ENCODE measurements at regions not wholly inside any gene's neighbourhood (a gene's known extent, or its start where the extent isn't known, plus 50 kb on each side); places are given as distances from the start of the nearest gene placed in this dataset.
"Not testable (repeated sequence)": the region's sequence is repeated elsewhere in the genome, so short reads cannot be mapped to it uniquely, and the experiment has no call there.

- DNase-seq (ENCODE audit: low read depth): no peak
- no peak overlapping the region for H3K4me3 ChIP-seq (ENCODE audit: low read depth, low read length)
Measured at GRCh38 chr16:14002416-14002990, 68.6 kb upstream of the MRTFB start.

- peak overlapping the region; percentile 31 for H3K4me3 ChIP-seq (ENCODE audit: low read depth, low read length)
- DNase-seq (ENCODE audit: low read depth): peak; percentile 58
Measured at GRCh38 chr16:14003074-14003570, 68.0 kb upstream of the MRTFB start.

DNA sequence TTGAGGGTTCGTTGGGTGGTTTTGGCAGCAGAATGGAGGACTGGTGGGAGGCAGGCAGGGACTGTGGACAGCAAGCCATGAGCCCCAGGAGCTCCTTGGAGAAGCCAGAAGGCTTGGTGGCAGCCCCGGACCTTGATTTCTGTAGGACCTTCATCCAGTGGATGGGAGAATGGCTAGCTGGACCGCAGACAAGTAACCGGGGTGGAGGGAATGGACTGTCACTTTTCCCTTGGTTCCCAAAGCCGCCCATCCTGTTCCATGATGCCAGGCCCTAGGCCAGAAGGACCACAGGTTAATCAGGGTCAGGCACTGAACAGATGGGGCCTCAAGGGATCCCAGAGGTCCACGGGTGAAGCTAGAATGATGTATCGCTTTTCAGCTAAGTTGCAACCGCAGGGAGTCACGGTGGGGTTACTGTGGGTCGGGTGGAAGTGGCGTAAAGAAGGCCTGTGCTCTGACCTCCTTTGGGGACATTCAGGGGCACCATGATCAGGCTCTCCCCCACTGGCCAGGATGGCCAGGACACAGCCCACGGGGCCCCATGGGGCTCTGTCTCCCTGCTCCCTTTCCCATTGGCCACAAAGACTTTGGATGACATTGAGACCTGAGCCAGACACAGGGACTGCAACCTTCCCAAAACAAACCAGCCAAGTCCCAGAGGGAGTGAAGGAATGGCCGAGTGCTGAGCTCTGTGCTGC, 66.9 kb upstream of the MRTFB start:
- DNase-seq (ENCODE audit: low read depth): no peak

DNA sequence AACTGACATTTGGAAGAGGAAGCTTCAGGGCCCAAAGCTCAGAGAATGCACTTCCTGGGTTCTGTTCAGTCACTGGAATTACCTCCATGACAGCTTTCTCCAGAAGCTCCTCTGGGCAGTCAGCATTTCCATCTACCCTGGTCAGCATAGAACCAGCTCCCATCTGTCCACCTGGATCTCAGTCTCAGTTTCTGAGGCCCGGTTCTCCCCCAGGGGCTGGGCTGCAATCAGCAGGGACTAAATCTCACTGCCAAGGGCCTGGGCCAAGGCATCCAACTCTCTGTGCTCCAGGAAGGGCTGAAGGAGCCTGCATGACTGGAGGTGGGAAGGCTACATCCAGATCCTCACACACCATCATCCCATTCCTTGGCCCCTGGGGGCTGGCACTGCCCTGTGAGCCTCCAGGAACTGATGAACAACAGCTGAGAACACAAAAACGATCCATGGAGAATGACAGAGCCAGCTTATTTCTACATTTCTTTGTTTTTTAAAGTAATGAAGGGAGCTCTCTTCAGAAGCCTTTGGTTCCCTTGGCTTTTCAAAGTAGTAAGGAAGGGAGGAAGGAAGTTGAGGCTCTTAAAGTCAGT, 66.3 kb upstream of the MRTFB start:
- no peak for DNase-seq (ENCODE audit: low read depth)
- H3K4me3 ChIP-seq (ENCODE audit: low read depth, low read length): no peak overlapping the region

More for the DNA sequence above, 66.9 kb upstream of the MRTFB start:
- H3K4me3 ChIP-seq (ENCODE audit: low read depth, low read length): no peak overlapping the region

DNA sequence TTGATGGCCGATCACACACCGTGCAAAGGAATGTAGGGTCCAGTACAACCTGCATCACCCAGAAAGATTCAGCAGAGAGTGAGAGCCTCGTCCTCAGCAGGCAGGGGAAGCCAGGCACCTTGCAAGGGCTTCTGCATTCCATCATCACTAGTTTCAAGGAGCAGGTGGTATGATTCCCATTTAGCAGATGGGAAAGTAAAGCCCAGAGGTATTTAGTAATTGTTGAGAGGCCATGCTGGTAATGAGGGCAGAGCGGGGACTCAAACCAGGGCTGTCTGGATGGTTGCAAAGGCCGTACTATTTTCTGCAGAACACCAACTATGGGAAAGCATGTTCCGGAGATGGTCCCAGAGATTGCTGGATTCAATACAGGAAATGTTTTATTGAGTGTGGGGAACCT, 65.8 kb upstream of the MRTFB start:
- no peak overlapping the region for H3K4me3 ChIP-seq (ENCODE audit: low read depth, low read length)

GRCh38 chr16:14007450-14007849, 63.7 kb upstream of the MRTFB start:
- peak; percentile 81 for DNase-seq (ENCODE audit: low read depth)
- no peak overlapping the region for H3K4me3 ChIP-seq (ENCODE audit: low read depth, low read length)

More for the DNA sequence above, 65.8 kb upstream of the MRTFB start:
- DNase-seq (ENCODE audit: low read depth): no peak

GRCh38 chr16:14011001-14011400, 60.1 kb upstream of the MRTFB start:
- H3K4me3 ChIP-seq (ENCODE audit: low read depth, low read length): no peak overlapping the region
- no peak for DNase-seq (ENCODE audit: low read depth)

DNA sequence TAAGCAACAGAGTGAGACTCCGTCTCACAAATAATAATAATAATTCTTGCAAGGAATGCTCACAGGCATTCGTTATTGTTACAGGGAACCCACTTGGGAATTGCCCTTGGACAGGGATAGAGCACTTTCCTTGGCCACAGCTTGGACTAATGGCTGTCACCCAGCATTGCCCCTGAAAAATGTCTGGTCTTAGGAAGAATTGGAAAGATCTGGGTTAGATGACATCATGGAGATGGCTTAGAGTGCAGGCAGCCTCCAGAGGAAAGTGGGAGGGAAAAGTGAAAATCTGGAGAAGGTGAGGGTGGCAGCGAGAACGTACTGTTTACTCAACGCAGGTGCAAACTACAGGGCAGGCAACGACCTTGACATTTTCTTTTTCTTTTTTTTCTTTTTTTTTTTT, 59.3 kb upstream of the MRTFB start:
- no peak overlapping the region for H3K4me3 ChIP-seq (ENCODE audit: low read depth, low read length)
- no peak for DNase-seq (ENCODE audit: low read depth)

DNA sequence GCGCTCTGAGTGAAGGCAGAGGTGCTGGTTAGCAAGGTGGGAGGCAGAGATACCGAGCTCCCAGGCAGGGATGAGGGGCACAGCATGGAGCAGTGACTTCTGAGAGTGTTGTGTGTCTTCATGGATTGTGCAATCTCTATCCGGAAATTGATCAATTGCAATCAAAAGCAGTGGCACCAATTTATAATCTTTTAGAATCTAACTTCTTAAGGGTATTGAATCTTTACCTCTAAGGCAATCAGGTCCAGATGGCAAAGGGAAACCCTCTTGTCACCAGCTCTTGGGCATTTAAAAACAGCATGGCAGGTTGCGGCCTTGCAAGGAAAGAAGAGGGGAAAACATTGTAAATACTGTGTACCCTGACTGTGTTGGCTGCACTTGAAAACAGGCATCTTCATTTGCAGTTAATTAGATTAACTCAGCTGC, 58.0 kb upstream of the MRTFB start:
- DNase-seq (ENCODE audit: low read depth): no peak
- H3K4me3 ChIP-seq (ENCODE audit: low read depth, low read length): no peak overlapping the region

GRCh38 chr16:14013571-14014283, 57.4 kb upstream of the MRTFB start:
- H3K4me3 ChIP-seq (ENCODE audit: low read depth, low read length): no peak overlapping the region
- DNase-seq (ENCODE audit: low read depth): peak; percentile 94

DNA sequence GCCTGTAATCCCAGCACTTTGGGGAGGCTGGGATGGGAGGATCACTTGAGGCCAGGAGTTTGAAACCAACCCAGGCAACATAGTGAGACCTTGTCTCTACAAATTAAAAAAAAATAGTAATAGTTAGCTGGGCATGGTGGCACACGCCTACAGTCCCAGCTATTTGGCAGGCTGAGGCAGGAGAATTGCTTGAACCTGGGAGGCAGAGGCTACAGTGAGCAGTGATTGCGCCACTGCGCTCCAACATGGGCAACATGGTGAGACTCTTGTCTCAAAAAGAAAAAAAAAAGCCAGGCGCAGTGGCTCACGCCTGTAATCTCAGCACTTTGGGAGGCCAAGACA, 56.9 kb upstream of the MRTFB start:
- H3K4me3 ChIP-seq (ENCODE audit: low read depth, low read length): no peak overlapping the region
- DNase-seq (ENCODE audit: low read depth): no peak

- DNase-seq (ENCODE audit: low read depth): no peak
- H3K4me3 ChIP-seq (ENCODE audit: low read depth, low read length): no peak overlapping the region
Measured at GRCh38 chr16:14015033-14015432, 56.1 kb upstream of the MRTFB start.

GRCh38 chr16:14015461-14015860, 55.7 kb upstream of the MRTFB start:
- no peak overlapping the region for H3K4me3 ChIP-seq (ENCODE audit: low read depth, low read length)
- DNase-seq (ENCODE audit: low read depth): no peak

DNA sequence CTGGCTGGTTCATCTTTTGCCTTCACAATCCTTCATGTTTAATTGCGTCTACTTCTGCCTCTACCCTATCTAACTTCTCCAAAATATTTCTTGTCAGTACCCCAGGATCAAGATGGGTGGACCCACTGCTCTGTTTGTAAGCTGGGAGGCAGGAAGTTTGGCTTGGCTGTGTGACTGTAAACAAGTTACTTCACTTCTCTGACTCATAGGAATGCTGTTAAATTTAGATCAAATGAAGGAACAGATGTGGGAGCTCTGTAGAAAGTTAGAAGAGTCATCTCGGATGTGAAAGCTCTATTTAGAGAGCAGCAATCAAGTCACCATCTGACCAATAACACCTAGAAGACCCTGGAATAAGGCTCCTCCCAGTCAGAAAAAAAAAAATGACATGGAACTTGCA, 55.2 kb upstream of the MRTFB start:
- no peak overlapping the region for H3K4me3 ChIP-seq (ENCODE audit: low read depth, low read length)
- DNase-seq (ENCODE audit: low read depth): peak; percentile 57

- H3K4me3 ChIP-seq (ENCODE audit: low read depth, low read length); DNase-seq (ENCODE audit: low read depth): not testable (repeated sequence)
Measured at GRCh38 chr16:14016362-14016761, 54.8 kb upstream of the MRTFB start.

- no peak overlapping the region for H3K4me3 ChIP-seq (ENCODE audit: low read depth, low read length)
- DNase-seq (ENCODE audit: low read depth): no peak
Measured at GRCh38 chr16:14017886-14018285, 53.2 kb upstream of the MRTFB start.

GRCh38 chr16:14018851-14019250, 52.3 kb upstream of the MRTFB start:
- no peak for DNase-seq (ENCODE audit: low read depth)
- H3K4me3 ChIP-seq (ENCODE audit: low read depth, low read length): no peak overlapping the region

GRCh38 chr16:14020141-14020540, 51.0 kb upstream of the MRTFB start:
- DNase-seq (ENCODE audit: low read depth): no peak
- no peak overlapping the region for H3K4me3 ChIP-seq (ENCODE audit: low read depth, low read length)
